ENCODE measurements at regions not wholly inside any gene's neighbourhood (a gene's known extent, or its start where the extent isn't known, plus 50 kb on each side); places are given as distances from the start of the nearest gene placed in this dataset.

DNA sequence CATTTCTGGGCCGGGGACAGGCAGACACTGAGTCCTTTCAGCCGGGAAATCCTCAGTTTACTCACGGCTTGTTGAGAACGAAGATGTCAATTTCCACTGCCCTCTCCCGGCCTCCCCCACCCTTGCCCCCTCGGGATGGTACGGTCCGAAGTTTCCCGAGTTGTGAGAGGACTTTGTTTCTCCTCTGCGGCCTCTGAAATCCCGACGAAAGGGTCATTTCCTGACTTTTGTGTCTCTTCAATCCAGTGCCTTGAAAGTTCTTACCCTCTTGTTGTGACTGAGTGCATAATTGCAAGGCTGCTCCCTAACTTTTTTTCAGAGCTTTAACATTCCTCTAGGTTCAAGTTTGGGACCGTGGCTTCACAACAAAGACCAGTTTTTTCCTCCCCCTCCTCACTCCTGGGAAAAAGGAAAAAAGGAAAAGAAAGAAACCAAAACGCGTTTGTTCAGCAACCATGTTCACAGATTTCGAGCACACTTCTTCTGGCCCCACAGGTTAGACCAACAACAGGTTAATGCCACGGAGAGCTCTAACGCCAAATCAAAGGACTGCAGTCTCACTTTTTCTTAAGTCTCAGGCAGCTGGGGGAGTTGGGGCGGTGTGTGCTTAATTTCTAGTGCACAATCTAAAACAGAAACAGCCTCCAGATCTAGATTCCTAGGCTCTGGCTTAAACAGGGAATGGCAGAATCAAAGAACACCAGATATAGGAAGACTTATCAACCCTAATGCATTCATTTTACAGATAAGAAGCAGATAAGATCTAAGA, 138.9 kb downstream of the TMCO5A start:
- peak; percentile 42 to 51 for DNase-seq

DNA sequence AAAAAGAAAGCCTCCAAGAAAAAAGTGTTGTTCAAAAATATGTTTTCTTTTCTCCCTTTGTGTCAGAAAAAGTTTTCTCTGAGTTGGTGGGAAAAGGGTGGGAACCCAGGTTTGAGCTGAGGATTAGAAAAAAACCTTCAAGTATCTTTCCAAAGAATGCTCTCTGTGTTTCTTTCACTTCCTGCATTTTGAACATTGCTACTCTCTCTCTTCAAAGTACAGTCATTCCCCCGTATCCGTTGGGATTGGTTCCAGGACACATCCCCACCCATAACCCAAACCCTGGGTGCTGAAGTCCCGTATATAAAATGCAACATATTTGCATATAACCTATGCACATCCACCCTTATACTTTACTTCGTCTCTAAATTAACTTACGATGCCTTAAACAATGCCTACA, 139.6 kb downstream of the TMCO5A start:
- DNase-seq = no peak

- DNase-seq = no peak
These were observed 141.0 kb downstream of the TMCO5A start for GRCh38 chr15:38075466-38075865.

- DNase-seq = no peak
These were observed 142.3 kb downstream of the TMCO5A start for GRCh38 chr15:38076786-38077185.

DNA sequence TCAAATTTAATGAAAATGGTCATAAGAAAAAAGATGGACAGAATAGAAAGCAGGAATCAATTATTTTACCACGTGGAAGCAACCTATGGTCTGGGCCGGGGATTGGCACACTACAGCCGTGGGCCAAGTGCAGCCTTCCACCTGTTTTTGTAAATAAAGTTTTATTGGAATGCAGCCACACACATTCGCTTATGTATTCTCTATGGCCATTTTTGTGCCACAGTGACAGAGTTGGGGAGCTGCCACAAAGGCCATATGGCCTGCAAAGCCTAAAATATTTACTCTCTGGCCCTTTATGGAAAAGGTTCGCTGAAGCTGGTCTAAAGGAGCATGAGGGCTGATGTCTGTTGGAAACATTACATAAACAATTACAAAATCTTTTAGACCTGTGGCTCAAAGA, 144.8 kb downstream of the TMCO5A start:
- DNase-seq = no peak

DNA sequence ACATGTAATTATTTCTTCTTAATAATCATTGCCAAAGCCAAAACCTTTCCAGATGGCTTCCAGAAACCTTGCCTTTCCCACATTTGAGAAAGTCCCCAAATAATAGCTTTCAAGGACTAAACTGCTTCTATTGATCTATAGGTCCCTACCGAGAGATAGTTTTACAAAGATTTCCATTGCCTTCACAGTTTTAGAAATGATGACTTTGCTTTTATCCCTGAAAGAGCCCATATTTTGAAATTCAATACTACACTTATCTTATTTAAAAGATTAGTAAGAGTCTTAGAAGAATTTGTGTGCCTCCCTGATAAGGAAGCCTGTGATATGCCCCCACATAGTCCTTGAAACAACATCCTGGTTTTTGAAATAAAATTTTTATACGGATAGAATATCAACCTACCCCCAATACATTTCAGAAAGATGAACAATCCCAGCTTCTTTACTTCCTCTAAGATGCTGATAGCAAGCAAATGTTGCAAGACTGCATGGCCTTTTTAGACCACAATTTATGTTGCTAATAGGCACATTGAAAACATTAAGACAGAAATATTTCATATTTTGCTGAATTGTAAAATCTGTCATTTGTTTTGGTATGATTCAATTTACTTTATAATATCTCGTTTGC, 146.3 kb downstream of the TMCO5A start:
- peak; percentile 43 to 49 for DNase-seq

DNA sequence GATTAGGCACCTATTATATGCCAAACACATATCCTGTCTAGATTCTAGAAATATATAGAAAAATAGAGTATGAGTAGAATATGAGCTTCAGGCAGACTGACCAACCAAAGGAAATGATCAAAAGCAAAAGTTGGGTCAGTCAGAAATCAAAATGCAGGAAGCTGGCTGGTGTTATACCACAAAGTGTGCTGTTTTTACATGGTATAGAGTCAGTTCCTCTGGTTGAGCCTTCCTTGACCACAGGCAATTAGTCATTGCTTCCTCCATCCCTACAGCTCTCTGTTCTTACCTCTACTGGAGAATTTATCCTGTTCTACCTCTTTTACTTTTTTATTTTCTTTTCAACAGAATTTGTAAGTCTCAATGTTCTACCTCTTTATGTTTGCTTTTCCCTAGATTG, 149.8 kb downstream of the TMCO5A start:
- DNase-seq = peak; percentile 64

- peak; percentile 71 to 82 for DNase-seq
These were observed 150.7 kb downstream of the TMCO5A start for GRCh38 chr15:38085114-38085513.

DNA sequence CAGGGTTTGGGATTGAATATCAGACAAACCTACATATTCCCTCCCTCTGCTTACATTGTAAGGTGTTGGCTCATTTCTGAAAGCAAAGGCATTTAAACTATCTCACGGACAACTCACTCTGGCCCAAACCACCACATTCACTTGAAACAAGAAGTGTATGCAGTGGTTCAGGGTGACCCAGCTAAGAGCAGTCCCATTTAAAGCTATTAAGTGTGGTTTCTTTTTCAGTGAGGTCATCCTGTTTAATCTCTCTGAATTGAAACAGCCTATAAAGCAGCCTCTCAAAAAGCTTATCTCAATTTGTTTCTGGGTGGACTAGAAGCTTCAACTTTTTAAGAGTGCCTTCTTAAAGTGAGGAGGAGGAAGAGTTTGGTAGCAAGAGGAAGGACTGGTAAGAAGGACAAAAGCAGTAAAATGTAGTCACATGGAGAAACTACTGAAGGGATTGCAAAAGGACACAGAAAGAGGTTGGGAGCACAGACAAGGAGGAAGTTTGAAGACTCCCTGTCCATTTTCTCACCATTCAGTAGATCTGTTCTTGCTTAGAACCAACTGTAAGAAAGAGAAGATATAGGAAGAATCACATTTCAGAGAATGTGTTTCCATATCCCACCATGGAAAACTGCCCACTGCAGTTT, 151.6 kb downstream of the TMCO5A start:
- DNase-seq = peak; percentile 62 to 80

GRCh38 chr15:38086611-38087010, 152.2 kb downstream of the TMCO5A start:
- DNase-seq = peak in 1 of 2 donors; percentile 75

GRCh38 chr15:38088971-38089370, 154.5 kb downstream of the TMCO5A start:
- DNase-seq = no peak

GRCh38 chr15:38090223-38090622, 155.8 kb downstream of the TMCO5A start:
- DNase-seq = no peak

- no peak for DNase-seq
These were observed 156.2 kb downstream of the TMCO5A start for GRCh38 chr15:38090678-38091077.

- no peak for DNase-seq
These were observed 156.7 kb downstream of the TMCO5A start for GRCh38 chr15:38091078-38091645.

GRCh38 chr15:38093931-38094330, 158.7 kb upstream of the SPRED1 start:
- DNase-seq = no peak

DNA sequence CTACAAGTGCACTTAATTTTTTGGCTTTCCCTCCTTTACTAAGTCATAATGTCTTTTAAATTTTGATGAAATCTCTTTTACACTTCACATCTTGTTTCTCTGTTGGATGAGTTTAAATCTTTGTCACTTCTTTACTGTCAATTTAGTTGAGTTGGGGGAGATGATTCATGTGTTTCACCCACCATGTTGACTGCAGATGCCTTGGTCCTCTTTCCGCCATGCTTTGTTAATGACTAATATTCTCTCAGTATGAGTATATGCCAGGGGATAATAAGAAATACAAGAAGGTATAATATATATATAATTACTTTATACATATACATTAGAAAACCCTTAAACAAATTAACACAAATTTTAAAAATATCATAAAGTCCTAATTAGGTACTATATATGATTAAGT, 149.7 kb upstream of the SPRED1 start:
- DNase-seq = no peak

- DNase-seq = no peak
These were observed 149.1 kb upstream of the SPRED1 start for GRCh38 chr15:38103564-38103963.

GRCh38 chr15:38111070-38111469, 141.6 kb upstream of the SPRED1 start:
- DNase-seq = no peak

- DNase-seq = no peak
These were observed 140.2 kb upstream of the SPRED1 start for GRCh38 chr15:38112406-38112805.

DNA sequence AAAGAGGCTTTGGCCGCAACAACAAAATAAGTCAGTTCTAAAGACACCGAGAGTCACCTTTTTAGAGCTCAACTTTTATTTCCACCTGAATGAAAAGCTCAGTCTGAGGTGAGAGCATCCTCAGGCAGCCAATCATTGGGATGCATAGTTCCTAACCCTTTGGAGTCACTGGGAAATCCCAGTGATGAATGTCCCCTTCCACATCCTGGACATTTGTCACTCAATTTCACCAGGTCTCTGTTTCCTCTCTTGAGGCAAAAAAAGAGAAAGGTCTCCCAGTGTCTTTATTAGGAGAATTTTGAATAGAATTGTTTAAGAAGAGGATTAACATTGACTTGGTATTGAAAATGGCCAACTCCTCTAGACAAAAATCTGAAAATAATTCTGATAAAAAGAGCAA, 137.5 kb upstream of the SPRED1 start:
- DNase-seq = peak; percentile 28 to 39

DNA sequence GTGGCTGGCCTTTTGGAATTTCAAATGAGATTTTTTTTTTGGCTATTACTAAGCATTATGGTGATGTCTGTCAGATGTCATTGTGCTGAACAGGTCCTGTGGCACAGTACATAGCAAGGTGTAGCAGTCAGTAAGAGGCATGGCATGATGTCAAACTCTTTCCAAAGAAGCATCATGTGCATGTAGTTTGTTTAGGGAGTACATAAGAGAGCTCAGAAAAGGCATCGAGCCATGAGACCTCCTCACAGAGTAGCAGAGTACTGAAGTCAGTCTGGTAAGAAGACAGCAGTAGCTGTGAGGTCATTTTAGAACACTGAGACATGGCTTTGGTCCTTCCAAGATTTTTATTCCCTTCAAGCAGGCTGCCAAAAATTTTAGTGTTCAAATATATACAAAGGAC, 134.9 kb upstream of the SPRED1 start:
- no peak for DNase-seq

DNA sequence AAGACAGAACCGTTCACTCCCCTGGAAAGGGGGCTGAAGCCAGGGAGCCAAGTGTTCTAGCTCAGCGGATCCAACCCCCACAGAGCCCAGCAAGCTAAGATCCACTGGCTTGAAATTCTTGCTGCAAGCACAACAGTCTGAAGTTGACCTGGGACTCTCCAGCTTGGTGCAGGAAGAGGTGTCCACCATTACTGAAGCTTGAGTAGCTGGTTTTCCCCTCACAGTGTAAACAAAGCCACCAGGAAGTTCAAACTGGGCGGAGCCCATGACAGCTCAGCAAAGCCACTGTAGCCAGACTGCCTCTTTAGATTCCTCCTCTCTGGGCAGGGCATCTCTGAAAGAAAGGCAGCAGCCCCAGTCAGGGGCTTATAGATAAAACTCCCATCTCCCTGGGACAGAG, 132.8 kb upstream of the SPRED1 start:
- peak; percentile 75 to 83 for DNase-seq

GRCh38 chr15:38127306-38127771, 125.3 kb upstream of the SPRED1 start:
- peak; percentile 20 to 60 for DNase-seq

GRCh38 chr15:38128341-38128781, 124.3 kb upstream of the SPRED1 start:
- peak; percentile 81 to 87 for DNase-seq

All from inflammatory macrophage treated with lipopolysaccharide for 1 hour (primary cell).